GM18861 (cell line): ENCODE measurements at regions not wholly inside any gene's neighbourhood (a gene's known extent, or its start where the extent isn't known, plus 50 kb on each side); places are given as distances from the start of the nearest gene placed in this dataset.

Experiments
- ATAC-seq: cut with Tn5 transposase; IDR thresholded peaks from one replicate; pipeline ENCODE4 v1.9.1; 2021; ENCODE audit not compliant: unreplicated experiment

GRCh38 chr10:129328546-129328945 lies 138.5 kb upstream of the MGMT start:
- no peak for ATAC-seq

DNA sequence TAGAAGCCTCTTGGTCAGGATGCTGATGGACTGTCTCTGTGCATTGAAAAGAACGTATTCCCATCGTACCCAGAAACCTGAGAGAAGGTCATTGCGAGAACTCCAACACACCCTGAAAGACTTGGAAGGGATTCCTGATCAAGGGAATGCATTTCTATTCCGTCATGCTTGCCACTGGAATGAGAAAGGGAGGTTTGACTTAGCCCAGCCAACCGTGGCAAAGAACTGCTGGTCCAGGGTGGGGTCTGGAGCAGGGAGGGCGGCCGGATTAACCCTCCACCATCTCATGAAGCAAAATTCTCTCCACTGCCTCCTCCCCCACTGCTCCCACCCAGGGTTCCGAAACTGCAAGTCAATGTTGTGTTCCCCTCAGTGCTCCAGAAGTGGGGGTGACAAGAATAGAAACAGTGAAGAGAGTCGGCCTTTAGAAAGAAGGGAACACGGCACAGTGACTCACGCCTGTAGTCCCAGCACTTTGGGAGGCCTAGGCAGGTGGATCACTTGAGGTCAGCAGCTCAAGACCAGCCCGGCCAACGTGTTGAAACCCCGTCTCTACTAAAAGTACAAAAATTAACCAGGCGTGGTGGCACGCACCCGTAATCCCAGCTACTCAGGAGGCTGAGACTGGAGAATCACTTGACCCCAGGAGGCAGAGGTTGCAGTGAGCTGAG lies 137.5 kb upstream of the MGMT start:
- ATAC-seq = no peak

DNA sequence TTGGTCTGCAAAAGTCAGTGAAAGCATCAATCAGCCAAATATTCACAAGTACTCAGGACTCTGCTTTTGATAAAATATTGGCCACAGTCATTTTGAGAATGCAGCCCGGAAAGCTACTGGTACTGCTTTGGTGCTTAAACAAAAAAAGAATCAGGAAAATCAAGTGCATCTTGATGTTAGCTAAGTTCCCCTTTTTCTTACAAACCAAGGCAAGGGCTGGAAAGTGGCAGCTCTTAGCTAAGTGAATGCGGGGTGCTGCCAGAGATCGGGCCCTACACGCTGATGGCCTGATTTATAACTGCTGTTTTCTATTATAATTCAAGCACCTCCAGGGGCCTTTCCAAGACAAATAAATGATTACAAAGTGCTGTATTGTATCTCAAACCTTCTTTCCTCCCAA lies 136.8 kb upstream of the MGMT start:
- ATAC-seq = no peak

- no peak for ATAC-seq
Measured at GRCh38 chr10:129331207-129331838, 135.7 kb upstream of the MGMT start.

- ATAC-seq = no peak
Measured at GRCh38 chr10:129331839-129332220, 135.2 kb upstream of the MGMT start.

GRCh38 chr10:129332476-129332875 lies 134.6 kb upstream of the MGMT start:
- ATAC-seq = no peak

DNA sequence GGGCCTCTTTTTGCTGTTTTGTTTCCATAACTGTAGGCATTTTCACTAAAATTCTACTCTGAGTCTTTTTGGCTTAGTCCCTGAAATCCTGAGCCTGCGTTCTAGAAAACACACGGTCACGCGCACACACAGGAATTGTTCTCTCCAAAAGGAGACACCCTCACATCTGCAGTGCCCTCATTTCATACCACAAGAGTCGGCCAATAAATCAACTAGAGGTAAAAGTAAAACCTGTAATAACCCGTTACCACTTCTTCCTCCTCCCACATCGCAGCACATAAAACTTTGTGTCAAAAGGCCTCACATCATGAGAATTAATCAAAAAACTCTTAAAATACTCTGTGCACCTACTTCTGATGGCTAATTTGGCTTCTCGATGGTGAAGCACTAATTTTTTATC lies 133.3 kb upstream of the MGMT start:
- ATAC-seq = no peak

DNA sequence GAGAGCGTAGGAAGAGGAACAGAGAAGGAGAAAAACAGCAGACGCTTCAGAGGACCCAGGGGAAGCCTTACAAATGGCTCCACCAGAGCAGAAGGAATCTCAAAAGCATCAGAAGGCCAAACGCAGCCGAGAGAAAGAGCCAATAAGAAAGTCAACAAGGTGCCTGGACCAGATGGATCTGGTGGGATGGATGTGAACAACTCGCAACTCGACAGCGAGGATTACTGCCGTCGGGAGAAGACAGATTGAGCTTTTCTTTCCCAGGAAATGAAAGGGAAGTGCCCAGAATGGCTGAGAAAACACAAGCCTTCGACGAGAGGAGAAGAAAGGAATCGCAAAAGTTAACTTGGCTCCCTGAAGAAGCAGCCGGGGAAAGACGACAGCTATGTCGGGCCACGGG lies 132.8 kb upstream of the MGMT start:
- ATAC-seq = no peak

DNA sequence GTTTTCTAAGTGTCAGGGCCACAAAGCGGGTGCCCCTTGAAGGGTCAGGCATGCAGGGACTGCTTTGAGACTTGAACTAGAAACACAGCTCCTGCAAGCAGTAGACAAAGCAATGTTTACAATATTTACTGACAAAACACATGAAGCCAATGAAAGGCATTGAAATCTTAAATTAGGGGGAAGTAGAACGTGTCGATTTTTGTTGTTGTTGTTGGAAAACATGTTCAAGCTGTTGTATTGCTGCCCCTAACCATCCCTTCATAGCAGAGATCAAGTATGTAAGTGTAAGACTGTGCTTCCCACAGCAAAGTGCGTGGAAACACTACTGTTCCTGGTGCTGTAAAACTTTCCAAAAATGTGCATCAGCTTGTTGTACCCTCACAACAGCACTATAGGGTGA lies 131.6 kb upstream of the MGMT start:
- ATAC-seq = no peak

- no peak for ATAC-seq
Measured at GRCh38 chr10:129335942-129336341, 131.1 kb upstream of the MGMT start.

- ATAC-seq = no peak
Measured at GRCh38 chr10:129339191-129339590, 127.8 kb upstream of the MGMT start.

DNA sequence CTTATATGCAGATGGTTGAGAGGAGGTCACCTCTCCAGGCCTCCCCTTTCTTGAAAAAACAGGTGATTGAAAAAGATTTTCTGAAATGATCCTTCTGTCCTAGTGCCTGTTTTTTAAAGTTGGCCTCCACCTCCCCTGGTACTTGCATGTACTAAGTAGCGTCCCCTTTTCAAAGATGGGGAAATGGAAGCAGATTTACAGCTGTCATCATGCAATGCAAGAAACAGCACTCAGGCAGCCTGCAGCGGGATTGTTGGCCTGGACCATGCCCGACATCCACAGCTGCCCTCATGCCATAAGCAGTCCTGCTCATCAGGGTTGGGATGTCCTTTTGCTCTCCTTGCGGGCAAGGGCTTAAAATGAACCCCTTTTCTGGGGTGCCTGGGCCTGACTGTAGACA lies 127.2 kb upstream of the MGMT start:
- ATAC-seq = no peak

DNA sequence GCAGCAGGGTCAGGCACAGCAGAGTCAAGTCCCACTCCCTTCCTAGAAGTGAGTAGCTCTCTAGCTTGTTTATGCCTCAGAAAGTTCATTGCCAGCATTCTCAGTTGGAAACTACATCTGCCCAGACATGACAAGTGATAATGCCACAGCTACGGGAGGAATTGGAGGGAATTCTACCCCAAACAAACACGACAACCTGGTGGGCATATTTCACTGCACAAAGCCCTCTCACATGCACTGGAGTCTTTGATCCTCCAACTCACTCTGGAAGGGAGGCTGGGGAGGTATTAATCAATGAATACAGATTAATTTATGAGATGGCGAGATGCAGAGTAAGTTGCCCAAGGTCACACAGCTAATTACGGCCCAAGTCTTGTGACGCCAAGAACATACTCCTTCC lies 126.0 kb upstream of the MGMT start:
- ATAC-seq = no peak

- ATAC-seq = no peak
Measured at GRCh38 chr10:129342385-129342784, 124.7 kb upstream of the MGMT start.

DNA sequence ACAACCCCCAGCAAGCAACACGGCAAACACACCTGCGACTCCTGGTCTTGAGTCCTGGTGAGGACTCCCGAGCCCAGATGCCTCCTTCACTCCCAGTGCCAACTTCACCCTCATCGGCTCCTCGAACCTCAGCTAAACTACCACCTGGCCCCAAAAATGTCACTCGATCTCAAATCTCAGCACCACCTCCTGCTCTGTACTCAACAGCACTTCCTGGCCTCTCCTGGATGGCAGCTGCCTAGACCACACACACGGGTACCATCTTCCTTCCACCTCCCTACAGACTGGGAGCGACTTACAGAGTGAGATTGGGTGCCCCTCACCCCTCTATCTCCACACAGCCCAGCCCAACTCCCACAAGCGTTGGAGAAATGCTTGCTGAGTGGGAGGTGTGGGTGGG lies 123.9 kb upstream of the MGMT start:
- no peak for ATAC-seq

GRCh38 chr10:129344103-129344502 lies 122.9 kb upstream of the MGMT start:
- ATAC-seq = no peak

DNA sequence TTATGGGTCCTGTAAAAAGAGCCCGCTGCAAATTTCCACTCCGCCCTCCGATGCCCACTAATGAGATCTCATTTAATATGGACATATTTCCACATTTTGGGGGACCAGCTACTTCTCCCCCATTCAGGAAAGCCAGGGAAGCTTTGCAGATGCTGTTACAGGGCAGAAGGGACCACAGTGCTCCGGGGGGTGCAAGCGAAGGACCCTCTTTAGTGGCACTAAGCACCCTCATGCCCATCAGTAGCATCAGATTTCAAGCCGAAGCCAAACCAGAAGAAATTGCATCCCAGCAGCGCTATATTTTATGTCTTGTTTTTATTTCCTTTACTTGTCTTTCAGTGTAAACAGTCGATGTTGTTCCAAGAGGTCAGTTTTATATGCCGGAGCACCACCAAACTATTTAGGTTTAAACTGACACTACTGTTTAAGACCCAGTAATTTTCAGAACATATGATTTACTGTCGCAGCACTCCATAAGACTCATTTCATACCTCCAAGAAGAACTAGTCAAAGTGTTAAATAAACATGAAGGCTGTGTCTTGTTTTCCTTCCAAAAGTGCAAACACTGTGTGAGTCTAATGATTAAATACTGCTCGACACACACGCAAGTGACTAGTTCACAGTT lies 122.2 kb upstream of the MGMT start:
- ATAC-seq = no peak

GRCh38 chr10:129345763-129346162 lies 121.3 kb upstream of the MGMT start:
- ATAC-seq = no peak

GRCh38 chr10:129350690-129351089 lies 116.4 kb upstream of the MGMT start:
- no peak for ATAC-seq

DNA sequence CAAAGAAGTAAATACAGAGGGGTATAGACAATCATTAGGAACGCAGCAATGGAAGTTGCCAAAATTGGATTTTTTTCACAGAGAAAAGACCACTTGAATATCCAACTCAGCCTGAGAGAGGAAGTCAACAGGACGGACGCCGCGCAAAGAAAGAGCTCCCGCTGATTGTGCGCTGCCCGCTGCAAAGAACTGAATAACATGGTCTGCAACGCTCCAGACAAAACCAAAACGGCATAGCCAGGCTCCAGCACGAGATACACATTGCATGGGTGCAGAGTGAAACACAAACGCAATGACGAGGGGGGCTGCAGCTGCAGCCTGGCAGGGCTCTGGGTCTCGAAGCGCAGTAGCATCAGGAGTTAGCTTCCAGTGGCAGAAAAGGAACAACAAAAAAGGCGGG lies 113.9 kb upstream of the MGMT start:
- ATAC-seq = no peak

GRCh38 chr10:129360046-129360445 lies 107.0 kb upstream of the MGMT start:
- ATAC-seq = no peak

- ATAC-seq = no peak
Measured at GRCh38 chr10:129361676-129362376, 105.2 kb upstream of the MGMT start.
